Mammary epithelial cell (primary cell): ENCODE measurements at regions not wholly inside any gene's neighbourhood (a gene's known extent, or its start where the extent isn't known, plus 50 kb on each side); places are given as distances from the start of the nearest gene placed in this dataset.

Experiments
- EZH2 ChIP-seq: IDR thresholded peaks from 2 replicates; pipeline ENCODE4 v1.6.1; 2012; ENCODE audit warnings: low read length, inconsistent platforms, borderline replicate concordance
- TF ChIP-seq, protein P1 (sequence below), 2 donors: IDR thresholded peaks in 1 of 2; conservative IDR thresholded peaks in 1 of 2; 2 replicates each; pipeline ENCODE4 v1.5.1; 2011 to 2012; ENCODE audit warnings: inconsistent platforms in 2 of 2, low read length in 2 of 2, mild to moderate bottlenecking in 2 of 2, control low read depth in 1 of 2, low read depth in 1 of 2; ENCODE audit not compliant: insufficient read depth in 1 of 2; ENCODE audit errors: extremely low read depth in 1 of 2

DNA sequence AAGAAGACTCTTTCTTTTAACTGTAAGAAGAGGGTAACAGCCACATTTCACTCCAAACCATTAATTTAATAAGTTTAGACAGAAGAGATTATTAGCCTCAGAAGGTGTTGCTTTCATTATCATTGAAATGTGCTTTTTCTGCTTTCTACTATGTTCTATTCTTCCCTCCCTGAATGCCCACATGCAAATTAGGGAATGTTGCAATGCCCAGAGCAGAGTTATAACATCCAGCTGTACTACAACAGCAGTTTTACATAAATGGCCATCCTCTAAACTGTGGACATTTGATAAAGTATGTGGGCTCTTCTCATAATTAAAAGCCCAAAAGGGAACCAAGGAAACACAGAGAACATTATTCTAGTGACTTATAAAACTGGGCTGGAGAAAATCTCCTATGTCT, 82.2 kb upstream of the SOD1 start:
- TF ChIP-seq, protein P1, sequence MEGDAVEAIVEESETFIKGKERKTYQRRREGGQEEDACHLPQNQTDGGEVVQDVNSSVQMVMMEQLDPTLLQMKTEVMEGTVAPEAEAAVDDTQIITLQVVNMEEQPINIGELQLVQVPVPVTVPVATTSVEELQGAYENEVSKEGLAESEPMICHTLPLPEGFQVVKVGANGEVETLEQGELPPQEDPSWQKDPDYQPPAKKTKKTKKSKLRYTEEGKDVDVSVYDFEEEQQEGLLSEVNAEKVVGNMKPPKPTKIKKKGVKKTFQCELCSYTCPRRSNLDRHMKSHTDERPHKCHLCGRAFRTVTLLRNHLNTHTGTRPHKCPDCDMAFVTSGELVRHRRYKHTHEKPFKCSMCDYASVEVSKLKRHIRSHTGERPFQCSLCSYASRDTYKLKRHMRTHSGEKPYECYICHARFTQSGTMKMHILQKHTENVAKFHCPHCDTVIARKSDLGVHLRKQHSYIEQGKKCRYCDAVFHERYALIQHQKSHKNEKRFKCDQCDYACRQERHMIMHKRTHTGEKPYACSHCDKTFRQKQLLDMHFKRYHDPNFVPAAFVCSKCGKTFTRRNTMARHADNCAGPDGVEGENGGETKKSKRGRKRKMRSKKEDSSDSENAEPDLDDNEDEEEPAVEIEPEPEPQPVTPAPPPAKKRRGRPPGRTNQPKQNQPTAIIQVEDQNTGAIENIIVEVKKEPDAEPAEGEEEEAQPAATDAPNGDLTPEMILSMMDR (conservative IDR thresholded peaks at IDR 0.05 in 1 of 2, IDR thresholded peaks at IDR 0.05 in 1 of 2; ENCODE audit: extremely low read depth in 1 of 2, insufficient read depth in 1 of 2, low read depth in 1 of 2, low read length in 2 of 2): no peak
- TF ChIP-seq EZH2: no peak
